ENCODE measurements at regions not wholly inside any gene's neighbourhood (a gene's known extent, or its start where the extent isn't known, plus 50 kb on each side); places are given as distances from the start of the nearest gene placed in this dataset.

GRCh38 chr1:232754930-232755329 is 50.3 kb upstream of the MAP10 start:
- no peak for TF ChIP-seq CTCF (conservative IDR thresholded peaks at IDR 0.05)
- H3K27ac ChIP-seq = no peak overlapping the region

Measured in VCaP (cell line).